Loucy (cell line): ENCODE measurements at regions not wholly inside any gene's neighbourhood (a gene's known extent, or its start where the extent isn't known, plus 50 kb on each side); places are given as distances from the start of the nearest gene placed in this dataset.

Source experiments
- H2AFZ ChIP-seq: fragments of 200-600 bp; sonication (generic); 2 replicates; pipeline ENCODE4 v1.6.0; 2016; ENCODE audit warnings: antibody characterized with exemption, mild to moderate bottlenecking, low read length, moderate library complexity
- H3F3A ChIP-seq: fragments of 200-600 bp; 2 replicates; pipeline ENCODE4 v1.6.0; 2016; ENCODE audit warnings: antibody characterized with exemption, low read depth, mild to moderate bottlenecking
- H3K27me3 ChIP-seq: fragments of 200-600 bp; sonication (generic); 2 replicates; pipeline ENCODE4 v1.6.1; 2014; ENCODE audit warnings: low read length, mild to moderate bottlenecking; ENCODE audit not compliant: insufficient read depth, poor library complexity, severe bottlenecking
- H3K36me3 ChIP-seq: fragments of 200-600 bp; sonication (generic); 2 replicates; pipeline ENCODE4 v1.6.1; 2016; ENCODE audit warnings: low read length; ENCODE audit not compliant: insufficient read depth
- H3K4me1 ChIP-seq: fragments of 200-600 bp; sonication (generic); 2 replicates; pipeline ENCODE4 v1.5.1; 2014; ENCODE audit warnings: low read length, mild to moderate bottlenecking; ENCODE audit not compliant: insufficient read depth, poor library complexity, severe bottlenecking
- H3K4me2 ChIP-seq: fragments of 200-600 bp; sonication (generic); 2 replicates; pipeline ENCODE4 v1.6.0; 2014; ENCODE audit warnings: antibody characterized with exemption, low read length, low read depth, mild to moderate bottlenecking; ENCODE audit not compliant: poor library complexity, severe bottlenecking
- H3K4me3 ChIP-seq: fragments of 200-600 bp; sonication (generic); 2 replicates; pipeline ENCODE4 v1.5.1; 2014; ENCODE audit warnings: low read length, mild to moderate bottlenecking, mixed read lengths; ENCODE audit not compliant: poor library complexity, severe bottlenecking
- H3K79me2 ChIP-seq: fragments of 200-600 bp; sonication (generic); 2 replicates; pipeline ENCODE4 v1.6.1; 2014; ENCODE audit warnings: low read length; ENCODE audit not compliant: insufficient read depth
- H3K9ac ChIP-seq: fragments of 200-600 bp; sonication (generic); 2 replicates; pipeline ENCODE4 v1.6.0; 2014; ENCODE audit warnings: mild to moderate bottlenecking, low read depth, low read length, moderate library complexity; ENCODE audit not compliant: poor library complexity, severe bottlenecking
- H3K9me2 ChIP-seq: fragments of 200-600 bp; sonication (generic); replicated peaks from 2 replicates; pipeline ENCODE4 v1.6.1; 2016; ENCODE audit warnings: low read depth, low read length, mixed read lengths
- H3K9me3 ChIP-seq: fragments of 200-600 bp; sonication (generic); 2 replicates; pipeline ENCODE4 v1.6.1; 2014; ENCODE audit warnings: mild to moderate bottlenecking, antibody characterized with exemption, low read length, low read depth; ENCODE audit not compliant: insufficient read depth
- H4K20me1 ChIP-seq: fragments of 200-600 bp; sonication (generic); 2 replicates; pipeline ENCODE4 v1.6.0; 2014; ENCODE audit warnings: antibody characterized with exemption, low read length, mild to moderate bottlenecking; ENCODE audit not compliant: insufficient read depth, poor library complexity, severe bottlenecking
- CTCF ChIP-seq: fragments of 200-600 bp; sonication (generic); conservative IDR thresholded peaks from 2 replicates; pipeline ENCODE4 v1.5.1; 2014; ENCODE audit warnings: mild to moderate bottlenecking, antibody characterized with exemption, low read length
- EZH2phosphoT487 ChIP-seq: fragments of 200-600 bp; IDR thresholded peaks from 2 replicates; pipeline ENCODE4 v1.6.1; 2018; ENCODE audit warnings: antibody characterized with exemption, mild to moderate bottlenecking, moderate library complexity, borderline replicate concordance

GRCh38 chr15:56824175-56824574, 90.9 kb upstream of the ZNF280D start:
- no peaks in the 10 kb centered on the region for H3K9me2 ChIP-seq
- H3K9ac ChIP-seq: no peak overlapping the region
- H3K27me3 ChIP-seq: no peaks in the 10 kb centered on the region
- H3K4me1 ChIP-seq: peaks cover 12% of the 10 kb centered on the region
- no peaks in the 10 kb centered on the region for H3K79me2 ChIP-seq
- H2AFZ ChIP-seq: no peak overlapping the region
- H3K4me3 ChIP-seq: no peak overlapping the region
- no peaks in the 10 kb centered on the region for H4K20me1 ChIP-seq
- H3K9me3 ChIP-seq: no peaks in the 10 kb centered on the region
- TF ChIP-seq CTCF (no peak), EZH2phosphoT487 (no peak)
- H3K4me2 ChIP-seq: no peak overlapping the region
- no peaks in the 10 kb centered on the region for H3F3A ChIP-seq
- no peaks in the 10 kb centered on the region for H3K36me3 ChIP-seq

- Histone ChIP-seq H3K4me2 (no peak overlapping the region), H3K27me3 (no peaks in the 10 kb centered on the region), H3K79me2 (no peaks in the 10 kb centered on the region), H4K20me1 (no peaks in the 10 kb centered on the region), H3K9me2 (no peaks in the 10 kb centered on the region), H3F3A (no peaks in the 10 kb centered on the region), H3K9me3 (no peaks in the 10 kb centered on the region), H3K4me1 (peaks cover 12% of the 10 kb centered on the region), H3K9ac (no peak overlapping the region), H3K4me3 (no peak overlapping the region), H2AFZ (0 out of 2 replicates have a peak overlapping the region, but pooled peaks have one; percentile 29), H3K36me3 (no peaks in the 10 kb centered on the region)
- TF ChIP-seq EZH2phosphoT487: no peak
- TF ChIP-seq CTCF: peak; percentile 78
Measured at GRCh38 chr15:56821721-56822425, 88.6 kb upstream of the ZNF280D start.

GRCh38 chr15:56820333-56820732, 87.0 kb upstream of the ZNF280D start:
- TF ChIP-seq EZH2phosphoT487 (no peak), CTCF (no peak)
- H3K79me2 ChIP-seq: no peaks in the 10 kb centered on the region
- no peak overlapping the region for H3K4me2 ChIP-seq
- no peaks in the 10 kb centered on the region for H3K27me3 ChIP-seq
- no peak overlapping the region for H2AFZ ChIP-seq
- H3F3A ChIP-seq: no peaks in the 10 kb centered on the region
- peaks cover 18% of the 10 kb centered on the region for H3K4me1 ChIP-seq
- no peaks in the 10 kb centered on the region for H3K36me3 ChIP-seq
- H3K9me2 ChIP-seq: no peaks in the 10 kb centered on the region
- H4K20me1 ChIP-seq: no peaks in the 10 kb centered on the region
- no peak overlapping the region for H3K9ac ChIP-seq
- H3K9me3 ChIP-seq: no peaks in the 10 kb centered on the region
- no peak overlapping the region for H3K4me3 ChIP-seq
